ENCODE measurements at regions not wholly inside any gene's neighbourhood (a gene's known extent, or its start where the extent isn't known, plus 50 kb on each side); places are given as distances from the start of the nearest gene placed in this dataset.
"Not testable (repeated sequence)": the region's sequence is repeated elsewhere in the genome, so short reads cannot be mapped to it uniquely, and the experiment has no call there.

- peaks cover 6% of the 10 kb centered on the region for H3K27me3 Mint-ChIP-seq
- peaks cover 4% of the 10 kb centered on the region for H3K9me3 Mint-ChIP-seq
- H3K4me3 Mint-ChIP-seq, result no peak overlapping the region
- peaks cover 37% of the 10 kb centered on the region for H3K4me1 Mint-ChIP-seq
- no peak overlapping the region for H3K27ac Mint-ChIP-seq
- peaks cover 4% of the 10 kb centered on the region for H3K36me3 Mint-ChIP-seq
- DNase-seq, result no peak
- CTCF ChIA-PET, result no interaction called here
These were observed 58.0 kb upstream of the CD2AP start for GRCh38 chr6:47419621-47420020.

- H3K36me3 Mint-ChIP-seq, result peaks cover 4% of the 10 kb centered on the region
- peaks cover 6% of the 10 kb centered on the region for H3K27me3 Mint-ChIP-seq
- H3K27ac Mint-ChIP-seq, result peak overlapping the region; percentile 30
- CTCF ChIA-PET, result no interaction called here
- no peak overlapping the region for H3K4me3 Mint-ChIP-seq
- peaks cover 28% of the 10 kb centered on the region for H3K4me1 Mint-ChIP-seq
- no peak for DNase-seq
- peaks cover 4% of the 10 kb centered on the region for H3K9me3 Mint-ChIP-seq
These were observed 56.9 kb upstream of the CD2AP start for GRCh38 chr6:47420394-47421371.

GRCh38 chr6:47423079-47423478 lies 54.5 kb upstream of the CD2AP start:
- Mint-ChIP-seq H3K27ac (no peak overlapping the region), H3K27me3 (peaks cover 6% of the 10 kb centered on the region), H3K36me3 (no peaks in the 10 kb centered on the region), H3K4me3 (no peak overlapping the region), H3K4me1 (peaks cover 19% of the 10 kb centered on the region), H3K9me3 (peaks cover 18% of the 10 kb centered on the region)
- CTCF ChIA-PET, result no interaction called here
- no peak for DNase-seq

GRCh38 chr6:47424436-47424836 lies 53.2 kb upstream of the CD2AP start:
- CTCF ChIA-PET, result no interaction called here
- no peak overlapping the region for H3K27ac Mint-ChIP-seq
- H3K27me3 Mint-ChIP-seq, result peaks cover 6% of the 10 kb centered on the region
- H3K4me3 Mint-ChIP-seq, result no peak overlapping the region
- H3K9me3 Mint-ChIP-seq, result peaks cover 24% of the 10 kb centered on the region
- H3K4me1 Mint-ChIP-seq, result peaks cover 17% of the 10 kb centered on the region
- no peak for DNase-seq
- no peaks in the 10 kb centered on the region for H3K36me3 Mint-ChIP-seq

- H3K36me3 Mint-ChIP-seq, H3K4me1 Mint-ChIP-seq, H3K4me3 Mint-ChIP-seq, H3K27me3 Mint-ChIP-seq, DNase-seq, CTCF ChIA-PET, H3K27ac Mint-ChIP-seq: not testable (repeated sequence)
- H3K9me3 Mint-ChIP-seq, result peaks cover 32% of the 10 kb centered on the region
These were observed 51.9 kb upstream of the CD2AP start for GRCh38 chr6:47425724-47426123.

GRCh38 chr6:47426524-47427302 lies 50.9 kb upstream of the CD2AP start:
- H3K36me3 Mint-ChIP-seq, result no peaks in the 10 kb centered on the region
- peaks cover 6% of the 10 kb centered on the region for H3K27me3 Mint-ChIP-seq

GRCh38 chr6:47427680-47428079 lies 49.9 kb upstream of the CD2AP start:
- CTCF ChIA-PET, result no interaction called here
- peaks cover 3% of the 10 kb centered on the region for H3K4me1 Mint-ChIP-seq
- H3K4me3 Mint-ChIP-seq, result no peak overlapping the region
- peaks cover 6% of the 10 kb centered on the region for H3K27me3 Mint-ChIP-seq
- peaks cover 38% of the 10 kb centered on the region for H3K9me3 Mint-ChIP-seq
- DNase-seq, result no peak
- no peak overlapping the region for H3K27ac Mint-ChIP-seq
- H3K36me3 Mint-ChIP-seq, result no peaks in the 10 kb centered on the region

More at GRCh38 chr6:47426524-47427302, 50.9 kb upstream of the CD2AP start:
- no peak overlapping the region for H3K27ac Mint-ChIP-seq
- peaks cover 36% of the 10 kb centered on the region for H3K9me3 Mint-ChIP-seq
- no peak for DNase-seq
- CTCF ChIA-PET, result no interaction called here
- no peak overlapping the region for H3K4me3 Mint-ChIP-seq
- H3K4me1 Mint-ChIP-seq, result peaks cover 3% of the 10 kb centered on the region

Data from activated naive CD4-positive, alpha-beta T cell treated with anti-CD3 and anti-CD28 coated beads, Interleukin-2, amount 10 ng/mL, durations not matched to agents 7 days and 5 days (primary cell).